Mammary epithelial cell (primary cell): ENCODE measurements at regions not wholly inside any gene's neighbourhood (a gene's known extent, or its start where the extent isn't known, plus 50 kb on each side); places are given as distances from the start of the nearest gene placed in this dataset.

ENCODE experiments used
- EZH2 ChIP-seq: IDR thresholded peaks from 2 replicates; pipeline ENCODE4 v1.6.1; 2012; ENCODE audit warnings: low read length, inconsistent platforms, borderline replicate concordance
- TF ChIP-seq, protein P1 (sequence below), 2 donors: IDR thresholded peaks in 1 of 2; conservative IDR thresholded peaks in 1 of 2; 2 replicates each; pipeline ENCODE4 v1.5.1; 2011 to 2012; ENCODE audit warnings: inconsistent platforms in 2 of 2, low read length in 2 of 2, mild to moderate bottlenecking in 2 of 2, control low read depth in 1 of 2, low read depth in 1 of 2; ENCODE audit not compliant: insufficient read depth in 1 of 2; ENCODE audit errors: extremely low read depth in 1 of 2

DNA sequence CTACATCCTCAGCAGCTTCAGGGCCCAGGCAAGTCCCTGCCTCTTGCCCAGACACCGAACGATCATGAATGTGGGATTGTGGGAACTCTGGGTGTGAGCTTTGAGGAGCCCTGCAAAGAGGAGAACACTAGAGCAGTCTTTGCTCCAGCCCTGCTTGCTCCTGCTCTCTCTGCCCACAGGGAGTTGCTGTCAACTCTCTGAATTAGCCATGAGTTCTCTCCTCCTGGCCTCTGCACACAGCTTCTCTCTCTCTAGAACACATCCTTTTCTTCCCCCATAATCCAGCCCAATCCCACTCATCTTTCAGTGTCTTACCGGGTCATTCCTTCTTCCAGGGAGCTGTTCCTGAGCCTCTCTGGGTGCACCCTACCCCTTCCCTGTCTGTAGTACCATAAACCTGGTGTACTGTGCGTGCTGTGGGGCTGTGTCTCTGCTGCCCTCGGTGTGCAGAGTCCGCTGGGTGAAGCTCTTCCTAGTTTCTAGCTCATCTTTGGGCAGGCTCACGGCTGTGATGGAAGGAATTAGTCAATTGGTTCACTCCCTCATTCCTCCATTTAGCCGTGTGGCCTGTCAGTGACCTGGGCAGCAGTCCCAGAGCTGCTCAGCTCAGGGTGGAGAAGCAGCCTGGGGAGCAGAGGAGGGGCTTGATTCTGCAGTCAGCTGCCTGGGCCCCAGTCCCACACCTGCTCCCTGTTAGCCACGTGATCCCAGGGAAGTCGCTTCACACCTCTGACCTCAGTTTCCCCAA lies 132.9 kb upstream of the HDAC4 start:
- TF ChIP-seq EZH2: no peak
- TF ChIP-seq, protein P1, sequence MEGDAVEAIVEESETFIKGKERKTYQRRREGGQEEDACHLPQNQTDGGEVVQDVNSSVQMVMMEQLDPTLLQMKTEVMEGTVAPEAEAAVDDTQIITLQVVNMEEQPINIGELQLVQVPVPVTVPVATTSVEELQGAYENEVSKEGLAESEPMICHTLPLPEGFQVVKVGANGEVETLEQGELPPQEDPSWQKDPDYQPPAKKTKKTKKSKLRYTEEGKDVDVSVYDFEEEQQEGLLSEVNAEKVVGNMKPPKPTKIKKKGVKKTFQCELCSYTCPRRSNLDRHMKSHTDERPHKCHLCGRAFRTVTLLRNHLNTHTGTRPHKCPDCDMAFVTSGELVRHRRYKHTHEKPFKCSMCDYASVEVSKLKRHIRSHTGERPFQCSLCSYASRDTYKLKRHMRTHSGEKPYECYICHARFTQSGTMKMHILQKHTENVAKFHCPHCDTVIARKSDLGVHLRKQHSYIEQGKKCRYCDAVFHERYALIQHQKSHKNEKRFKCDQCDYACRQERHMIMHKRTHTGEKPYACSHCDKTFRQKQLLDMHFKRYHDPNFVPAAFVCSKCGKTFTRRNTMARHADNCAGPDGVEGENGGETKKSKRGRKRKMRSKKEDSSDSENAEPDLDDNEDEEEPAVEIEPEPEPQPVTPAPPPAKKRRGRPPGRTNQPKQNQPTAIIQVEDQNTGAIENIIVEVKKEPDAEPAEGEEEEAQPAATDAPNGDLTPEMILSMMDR (conservative IDR thresholded peaks at IDR 0.05 in 1 of 2, IDR thresholded peaks at IDR 0.05 in 1 of 2; ENCODE audit: extremely low read depth in 1 of 2, insufficient read depth in 1 of 2, low read depth in 1 of 2, low read length in 2 of 2): no peak
